NB4 (cell line): ENCODE measurements at regions not wholly inside any gene's neighbourhood (a gene's known extent, or its start where the extent isn't known, plus 50 kb on each side); places are given as distances from the start of the nearest gene placed in this dataset.

Experiments used
- MYC ChIP-seq: IDR thresholded peaks from 2 replicates; pipeline ENCODE4 v1.6.1; 2011; ENCODE audit warnings: low read depth, low read length
- POLR2A ChIP-seq: IDR thresholded peaks from 2 replicates; pipeline ENCODE4 v1.6.1; 2011; ENCODE audit warnings: mild to moderate bottlenecking; ENCODE audit not compliant: insufficient read length; ENCODE audit errors: extremely low read depth
- TF ChIP-seq, protein P1 (sequence below): IDR thresholded peaks from one replicate; pipeline ENCODE4 v1.5.1; 2012; ENCODE audit warnings: low read depth, low read length

- no peak for TF ChIP-seq POLR2A
- TF ChIP-seq, protein P1, sequence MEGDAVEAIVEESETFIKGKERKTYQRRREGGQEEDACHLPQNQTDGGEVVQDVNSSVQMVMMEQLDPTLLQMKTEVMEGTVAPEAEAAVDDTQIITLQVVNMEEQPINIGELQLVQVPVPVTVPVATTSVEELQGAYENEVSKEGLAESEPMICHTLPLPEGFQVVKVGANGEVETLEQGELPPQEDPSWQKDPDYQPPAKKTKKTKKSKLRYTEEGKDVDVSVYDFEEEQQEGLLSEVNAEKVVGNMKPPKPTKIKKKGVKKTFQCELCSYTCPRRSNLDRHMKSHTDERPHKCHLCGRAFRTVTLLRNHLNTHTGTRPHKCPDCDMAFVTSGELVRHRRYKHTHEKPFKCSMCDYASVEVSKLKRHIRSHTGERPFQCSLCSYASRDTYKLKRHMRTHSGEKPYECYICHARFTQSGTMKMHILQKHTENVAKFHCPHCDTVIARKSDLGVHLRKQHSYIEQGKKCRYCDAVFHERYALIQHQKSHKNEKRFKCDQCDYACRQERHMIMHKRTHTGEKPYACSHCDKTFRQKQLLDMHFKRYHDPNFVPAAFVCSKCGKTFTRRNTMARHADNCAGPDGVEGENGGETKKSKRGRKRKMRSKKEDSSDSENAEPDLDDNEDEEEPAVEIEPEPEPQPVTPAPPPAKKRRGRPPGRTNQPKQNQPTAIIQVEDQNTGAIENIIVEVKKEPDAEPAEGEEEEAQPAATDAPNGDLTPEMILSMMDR = no peak
- TF ChIP-seq MYC = no peak
Measured at GRCh38 chr2:196499686-196500085, 139.8 kb upstream of the CCDC150 start.
